IPS-NIHi7 (cell line): ENCODE measurements at regions not wholly inside any gene's neighbourhood (a gene's known extent, or its start where the extent isn't known, plus 50 kb on each side); places are given as distances from the start of the nearest gene placed in this dataset.

Experiments used
- DNase-seq: peaks from one replicate; pipeline ENCODE4 v3.0.0; 2012; ENCODE audit warnings: mixed read lengths; ENCODE audit errors: extremely low spot score

GRCh38 chr12:111175396-111176094 is 193.3 kb downstream of the PHETA1 start:
- no peak for DNase-seq

- no peak for DNase-seq
Observed at GRCh38 chr12:111174961-111175345, 193.9 kb downstream of the PHETA1 start.

- peak; percentile 71 for DNase-seq
Observed at GRCh38 chr12:111174251-111174960, 194.5 kb downstream of the PHETA1 start.

GRCh38 chr12:111173836-111174235 is 195.1 kb downstream of the PHETA1 start:
- no peak for DNase-seq

- DNase-seq: no peak
Observed at GRCh38 chr12:111173391-111173790, 195.5 kb downstream of the PHETA1 start.

GRCh38 chr12:111172786-111173185 is 196.1 kb downstream of the PHETA1 start:
- DNase-seq: no peak

- DNase-seq: no peak
Observed at GRCh38 chr12:111171832-111172231, 197.1 kb downstream of the PHETA1 start.

GRCh38 chr12:111171345-111171744 is 197.6 kb downstream of the PHETA1 start:
- no peak for DNase-seq

- DNase-seq: no peak
Observed at GRCh38 chr12:111170543-111170942, 198.4 kb downstream of the PHETA1 start.

- DNase-seq: no peak
Observed at GRCh38 chr12:111169456-111169855, 199.4 kb downstream of the PHETA1 start.

- no peak for DNase-seq
Observed at GRCh38 chr12:111169032-111169431, 199.9 kb downstream of the PHETA1 start.

- no peak for DNase-seq
Observed at GRCh38 chr12:111168009-111168900, 200.6 kb downstream of the PHETA1 start.

GRCh38 chr12:111166779-111167540 is 201.9 kb downstream of the PHETA1 start:
- no peak for DNase-seq

- no peak for DNase-seq
Observed at GRCh38 chr12:111164833-111165525, 203.9 kb downstream of the PHETA1 start.

GRCh38 chr12:111163422-111163821 is 205.5 kb downstream of the PHETA1 start:
- no peak for DNase-seq

- no peak for DNase-seq
Observed at GRCh38 chr12:111161898-111162297, 207.0 kb downstream of the PHETA1 start.

GRCh38 chr12:111160350-111161241 is 208.3 kb downstream of the PHETA1 start:
- DNase-seq: no peak

- no peak for DNase-seq
Observed at GRCh38 chr12:111158992-111159391, 209.9 kb downstream of the PHETA1 start.

- DNase-seq: no peak
Observed at GRCh38 chr12:111157486-111157885, 211.4 kb downstream of the PHETA1 start.

GRCh38 chr12:111156304-111156703 is 212.6 kb downstream of the PHETA1 start:
- no peak for DNase-seq
